Keratinocyte (primary cell): ENCODE measurements at regions not wholly inside any gene's neighbourhood (a gene's known extent, or its start where the extent isn't known, plus 50 kb on each side); places are given as distances from the start of the nearest gene placed in this dataset.

Experiments used
- DNase-seq: peaks from one replicate; pipeline ENCODE4 v3.0.0-alpha.2; 2011; ENCODE audit warnings: low read depth, missing footprints, low spot score
- FAIRE-seq: peaks from 2 replicates; lab custom pipeline; 2011; peaks lifted over from hg19 to GRCh38; lab: Jason Lieb, UNC
- H2AFZ ChIP-seq: 2 replicates; pipeline ENCODE4 v1.6.0; 2012; ENCODE audit warnings: low read length, control low read depth, inconsistent platforms; ENCODE audit not compliant: control insufficient read depth
- H3K27ac ChIP-seq: 2 replicates; pipeline ENCODE4 v1.5.1; 2011; ENCODE audit warnings: low read length; ENCODE audit not compliant: control insufficient read depth, insufficient read depth
- H3K27me3 ChIP-seq: 3 replicates; pipeline ENCODE4 v1.6.0; 2011; ENCODE audit warnings: low read length; ENCODE audit not compliant: control insufficient read depth, insufficient read depth; ENCODE audit errors: extremely low read depth
- H3K36me3 ChIP-seq, 2 experiments: 2 replicates in 1 of 2; 3 replicates in 1 of 2; pipeline ENCODE4 v1.5.1; 2011; ENCODE audit warnings: low read length in 2 of 2, mild to moderate bottlenecking in 1 of 2; ENCODE audit not compliant: control insufficient read depth in 2 of 2, insufficient read depth in 2 of 2; ENCODE audit errors: extremely low read depth in 1 of 2
- H3K4me1 ChIP-seq: 3 replicates; pipeline ENCODE4 v1.5.1; 2011; ENCODE audit warnings: low read length; ENCODE audit not compliant: control insufficient read depth, insufficient read depth; ENCODE audit errors: extremely low read depth
- H3K4me2 ChIP-seq: 3 replicates; pipeline ENCODE4 v1.6.0; 2011; ENCODE audit warnings: low read depth, low read length; ENCODE audit not compliant: control insufficient read depth, insufficient read depth; ENCODE audit errors: extremely low read depth
- H3K4me3 ChIP-seq, 3 experiments: fragments of 200-600 bp in 1 of 3; sonication (generic) in 1 of 3; 2 replicates in 2 of 3; 3 replicates in 1 of 3; pipeline ENCODE4 v1.5.1; 2011 to 2016; ENCODE audit warnings: low read length in 3 of 3, mild to moderate bottlenecking in 3 of 3, control low read depth in 2 of 3, inconsistent platforms in 1 of 3, low read depth in 1 of 3, mixed read lengths in 1 of 3, mixed run types in 1 of 3, moderate library complexity in 1 of 3; ENCODE audit not compliant: control insufficient read depth in 2 of 3, insufficient read depth in 2 of 3; ENCODE audit errors: extremely low read depth in 1 of 3
- H3K79me2 ChIP-seq: 2 replicates; pipeline ENCODE4 v1.6.0; 2012; ENCODE audit warnings: low read length; ENCODE audit not compliant: control insufficient read depth, insufficient read depth
- H3K9ac ChIP-seq: 3 replicates; pipeline ENCODE4 v1.6.0; 2011; ENCODE audit warnings: low read length; ENCODE audit not compliant: control insufficient read depth, insufficient read depth; ENCODE audit errors: extremely low read depth
- H3K9me1 ChIP-seq: 3 replicates; pipeline ENCODE4 v1.6.0; 2011; ENCODE audit warnings: low read length; ENCODE audit not compliant: control insufficient read depth, insufficient read depth; ENCODE audit errors: extremely low read depth
- H3K9me3 ChIP-seq: 2 replicates; pipeline ENCODE4 v1.5.1; 2012; ENCODE audit warnings: low read depth, low read length; ENCODE audit not compliant: control insufficient read depth
- H4K20me1 ChIP-seq: 3 replicates; pipeline ENCODE4 v1.6.0; 2011; ENCODE audit warnings: low read length; ENCODE audit not compliant: control insufficient read depth, insufficient read depth; ENCODE audit errors: extremely low read depth
- CTCF ChIP-seq, 3 experiments: IDR thresholded peaks in 1 of 3; conservative IDR thresholded peaks in 1 of 3; optimal IDR thresholded peaks in 1 of 3; 2 replicates in 2 of 3; 3 replicates in 1 of 3; pipeline versions ENCODE3 to v1.5.1; 2011; ENCODE audit warnings: low read length in 3 of 3, mild to moderate bottlenecking in 3 of 3, moderate library complexity in 2 of 3, control low read depth in 1 of 3, inconsistent platforms in 1 of 3; ENCODE audit not compliant: insufficient read depth in 2 of 3; ENCODE audit errors: extremely low read depth in 1 of 3
- EZH2 ChIP-seq: IDR thresholded peaks from one replicate; pipeline ENCODE4 v1.6.1; 2012; ENCODE audit warnings: inconsistent platforms, mild to moderate bottlenecking, low read length, moderate library complexity
- dilution Hi-C: fragments of 300-500 bp; cut with MboI; formaldehyde crosslinking; loops from one replicate; pipeline ENCODE4 v1.7.0; 2020; ENCODE audit warnings: low sequenced_read_pairs; ENCODE audit not compliant: extremely low pct_ligation_motif_present

- H3K4me2 ChIP-seq, result no peak overlapping the region
- DNase-seq (no peak), FAIRE-seq (no peak)
- no peaks in the 10 kb centered on the region for H3K36me3 ChIP-seq
- no peaks in the 10 kb centered on the region for H4K20me1 ChIP-seq
- no peak overlapping the region for H3K27ac ChIP-seq
- no peak overlapping the region for H3K4me3 ChIP-seq
- no peak overlapping the region for H3K9ac ChIP-seq
- no peaks in the 10 kb centered on the region for H3K27me3 ChIP-seq
- dilution Hi-C loops, result no loop called here
- H3K79me2 ChIP-seq, result no peaks in the 10 kb centered on the region
- no peak for TF ChIP-seq EZH2
- TF ChIP-seq CTCF (optimal IDR thresholded peaks at IDR 0.05 in 1 of 3, IDR thresholded peaks at IDR 0.05 in 1 of 3, conservative IDR thresholded peaks at IDR 0.05 in 1 of 3; ENCODE audit: extremely low read depth in 1 of 3, insufficient read depth in 2 of 3, low read length in 3 of 3), result no peak
- H3K9me3 ChIP-seq, result peaks cover 2% of the 10 kb centered on the region
- H3K4me1 ChIP-seq, result peaks cover 6% of the 10 kb centered on the region
- H2AFZ ChIP-seq, result no peak overlapping the region
- H3K9me1 ChIP-seq, result no peaks in the 10 kb centered on the region
Measured at GRCh38 chr6:134778431-134778830, 171.5 kb downstream of the ALDH8A1 start.

GRCh38 chr6:134774201-134774638 lies 175.7 kb downstream of the ALDH8A1 start:
- DNase-seq (peak; percentile 36), FAIRE-seq (peak; percentile 84)
- no peaks in the 10 kb centered on the region for H3K79me2 ChIP-seq
- H3K27me3 ChIP-seq, result no peaks in the 10 kb centered on the region
- no peaks in the 10 kb centered on the region for H3K9me1 ChIP-seq
- dilution Hi-C loops, result no loop called here
- H3K36me3 ChIP-seq, result no peaks in the 10 kb centered on the region
- no peak for TF ChIP-seq CTCF (optimal IDR thresholded peaks at IDR 0.05 in 1 of 3, IDR thresholded peaks at IDR 0.05 in 1 of 3, conservative IDR thresholded peaks at IDR 0.05 in 1 of 3; ENCODE audit: extremely low read depth in 1 of 3, insufficient read depth in 2 of 3, low read length in 3 of 3)
- TF ChIP-seq EZH2, result no peak
- peaks cover 8% of the 10 kb centered on the region for H3K4me1 ChIP-seq
- no peak overlapping the region for H3K27ac ChIP-seq
- H3K4me3 ChIP-seq, result no peak overlapping the region
- no peak overlapping the region for H3K9ac ChIP-seq
- H3K9me3 ChIP-seq, result peaks cover 1% of the 10 kb centered on the region
- H3K4me2 ChIP-seq, result no peak overlapping the region
- no peaks in the 10 kb centered on the region for H4K20me1 ChIP-seq
- no peak overlapping the region for H2AFZ ChIP-seq
